Loucy (cell line): ENCODE measurements at regions not wholly inside any gene's neighbourhood (a gene's known extent, or its start where the extent isn't known, plus 50 kb on each side); places are given as distances from the start of the nearest gene placed in this dataset.

Source experiments
- H2AFZ ChIP-seq: fragments of 200-600 bp; sonication (generic); 2 replicates; pipeline ENCODE4 v1.6.0; 2016; ENCODE audit warnings: antibody characterized with exemption, mild to moderate bottlenecking, low read length, moderate library complexity
- H3F3A ChIP-seq: fragments of 200-600 bp; 2 replicates; pipeline ENCODE4 v1.6.0; 2016; ENCODE audit warnings: antibody characterized with exemption, low read depth, mild to moderate bottlenecking
- H3K27me3 ChIP-seq: fragments of 200-600 bp; sonication (generic); 2 replicates; pipeline ENCODE4 v1.6.1; 2014; ENCODE audit warnings: low read length, mild to moderate bottlenecking; ENCODE audit not compliant: insufficient read depth, poor library complexity, severe bottlenecking
- H3K36me3 ChIP-seq: fragments of 200-600 bp; sonication (generic); 2 replicates; pipeline ENCODE4 v1.6.1; 2016; ENCODE audit warnings: low read length; ENCODE audit not compliant: insufficient read depth
- H3K4me1 ChIP-seq: fragments of 200-600 bp; sonication (generic); 2 replicates; pipeline ENCODE4 v1.5.1; 2014; ENCODE audit warnings: low read length, mild to moderate bottlenecking; ENCODE audit not compliant: insufficient read depth, poor library complexity, severe bottlenecking
- H3K4me2 ChIP-seq: fragments of 200-600 bp; sonication (generic); 2 replicates; pipeline ENCODE4 v1.6.0; 2014; ENCODE audit warnings: antibody characterized with exemption, low read length, low read depth, mild to moderate bottlenecking; ENCODE audit not compliant: poor library complexity, severe bottlenecking
- H3K4me3 ChIP-seq: fragments of 200-600 bp; sonication (generic); 2 replicates; pipeline ENCODE4 v1.5.1; 2014; ENCODE audit warnings: low read length, mild to moderate bottlenecking, mixed read lengths; ENCODE audit not compliant: poor library complexity, severe bottlenecking
- H3K79me2 ChIP-seq: fragments of 200-600 bp; sonication (generic); 2 replicates; pipeline ENCODE4 v1.6.1; 2014; ENCODE audit warnings: low read length; ENCODE audit not compliant: insufficient read depth
- H3K9ac ChIP-seq: fragments of 200-600 bp; sonication (generic); 2 replicates; pipeline ENCODE4 v1.6.0; 2014; ENCODE audit warnings: mild to moderate bottlenecking, low read depth, low read length, moderate library complexity; ENCODE audit not compliant: poor library complexity, severe bottlenecking
- H3K9me2 ChIP-seq: fragments of 200-600 bp; sonication (generic); replicated peaks from 2 replicates; pipeline ENCODE4 v1.6.1; 2016; ENCODE audit warnings: low read depth, low read length, mixed read lengths
- H3K9me3 ChIP-seq: fragments of 200-600 bp; sonication (generic); 2 replicates; pipeline ENCODE4 v1.6.1; 2014; ENCODE audit warnings: mild to moderate bottlenecking, antibody characterized with exemption, low read length, low read depth; ENCODE audit not compliant: insufficient read depth
- H4K20me1 ChIP-seq: fragments of 200-600 bp; sonication (generic); 2 replicates; pipeline ENCODE4 v1.6.0; 2014; ENCODE audit warnings: antibody characterized with exemption, low read length, mild to moderate bottlenecking; ENCODE audit not compliant: insufficient read depth, poor library complexity, severe bottlenecking
- CTCF ChIP-seq: fragments of 200-600 bp; sonication (generic); conservative IDR thresholded peaks from 2 replicates; pipeline ENCODE4 v1.5.1; 2014; ENCODE audit warnings: mild to moderate bottlenecking, antibody characterized with exemption, low read length
- EZH2phosphoT487 ChIP-seq: fragments of 200-600 bp; IDR thresholded peaks from 2 replicates; pipeline ENCODE4 v1.6.1; 2018; ENCODE audit warnings: antibody characterized with exemption, mild to moderate bottlenecking, moderate library complexity, borderline replicate concordance

- Histone ChIP-seq H3K9ac (no peak overlapping the region), H3K4me1 (no peaks in the 10 kb centered on the region), H4K20me1 (no peaks in the 10 kb centered on the region), H3K36me3 (no peaks in the 10 kb centered on the region), H3K79me2 (no peaks in the 10 kb centered on the region), H3K27me3 (no peaks in the 10 kb centered on the region), H3F3A (no peaks in the 10 kb centered on the region), H3K9me3 (no peaks in the 10 kb centered on the region), H3K4me2 (no peak overlapping the region), H2AFZ (no peak overlapping the region), H3K9me2 (no peaks in the 10 kb centered on the region), H3K4me3 (no peak overlapping the region)
- TF ChIP-seq CTCF (no peak), EZH2phosphoT487 (no peak)
Observed at GRCh38 chr1:72930528-72930927, 648.2 kb upstream of the NEGR1 start.

GRCh38 chr1:72918940-72919339 is 636.6 kb upstream of the NEGR1 start:
- no peaks in the 10 kb centered on the region for H4K20me1 ChIP-seq
- H3K36me3 ChIP-seq, result no peaks in the 10 kb centered on the region
- H3K4me2 ChIP-seq, result no peak overlapping the region
- no peaks in the 10 kb centered on the region for H3K9me3 ChIP-seq
- no peak overlapping the region for H2AFZ ChIP-seq
- TF ChIP-seq EZH2phosphoT487, result no peak
- TF ChIP-seq CTCF, result no peak
- H3K27me3 ChIP-seq, result no peaks in the 10 kb centered on the region
- H3K9me2 ChIP-seq, result no peaks in the 10 kb centered on the region
- no peaks in the 10 kb centered on the region for H3K4me1 ChIP-seq
- H3F3A ChIP-seq, result no peaks in the 10 kb centered on the region
- no peak overlapping the region for H3K9ac ChIP-seq
- H3K79me2 ChIP-seq, result no peaks in the 10 kb centered on the region
- no peak overlapping the region for H3K4me3 ChIP-seq

- H3K27me3 ChIP-seq, result no peaks in the 10 kb centered on the region
- no peak overlapping the region for H3K4me3 ChIP-seq
- no peak overlapping the region for H3K9ac ChIP-seq
- H3K9me2 ChIP-seq, result no peaks in the 10 kb centered on the region
- TF ChIP-seq CTCF, result no peak
- no peak for TF ChIP-seq EZH2phosphoT487
- no peaks in the 10 kb centered on the region for H3K4me1 ChIP-seq
- no peaks in the 10 kb centered on the region for H4K20me1 ChIP-seq
- H3K36me3 ChIP-seq, result no peaks in the 10 kb centered on the region
- no peaks in the 10 kb centered on the region for H3F3A ChIP-seq
- H3K4me2 ChIP-seq, result no peak overlapping the region
- H3K79me2 ChIP-seq, result no peaks in the 10 kb centered on the region
- no peaks in the 10 kb centered on the region for H3K9me3 ChIP-seq
- H2AFZ ChIP-seq, result no peak overlapping the region
Observed at GRCh38 chr1:72917920-72918319, 635.6 kb upstream of the NEGR1 start.
